Neural cell (in vitro differentiated cells): ENCODE measurements at regions not wholly inside any gene's neighbourhood (a gene's known extent, or its start where the extent isn't known, plus 50 kb on each side); places are given as distances from the start of the nearest gene placed in this dataset.

ENCODE experiments used
- CTCF ChIP-seq: fragments of 450-650 bp; IDR thresholded peaks from 2 replicates; pipeline ENCODE4 v1.5.1; 2014; ENCODE audit warnings: antibody characterized with exemption, mild to moderate bottlenecking, moderate library complexity; ENCODE audit not compliant: poor library complexity, severe bottlenecking
- EZH2 ChIP-seq: fragments of 200-600, 300-800 bp; shearing (Covaris generic), sonication (generic); IDR thresholded peaks from 2 replicates; pipeline ENCODE4 v1.6.1; 2014; ENCODE audit warnings: antibody characterized with exemption, low read length, borderline replicate concordance, mild to moderate bottlenecking; ENCODE audit not compliant: insufficient read depth, poor library complexity, severe bottlenecking
- POLR2AphosphoS5 ChIP-seq: IDR thresholded peaks from 2 replicates; pipeline ENCODE4 v1.6.1; 2012
- RAD21 ChIP-seq: fragments of 450-650 bp; conservative IDR thresholded peaks from 2 replicates; pipeline ENCODE4 v1.6.1; 2014; ENCODE audit warnings: antibody characterized with exemption, mild to moderate bottlenecking, moderate library complexity
- REST ChIP-seq: IDR thresholded peaks from 2 replicates; pipeline ENCODE4 v1.6.1; 2012; ENCODE audit warnings: borderline replicate concordance
- SMC3 ChIP-seq: fragments of 450-650 bp; conservative IDR thresholded peaks from 2 replicates; pipeline ENCODE4 v1.6.1; 2014; ENCODE audit warnings: antibody characterized with exemption, mild to moderate bottlenecking, moderate library complexity; ENCODE audit not compliant: poor library complexity
- TAF1 ChIP-seq: IDR thresholded peaks from 2 replicates; pipeline ENCODE4 v1.6.1; 2012; ENCODE audit warnings: low read depth

DNA sequence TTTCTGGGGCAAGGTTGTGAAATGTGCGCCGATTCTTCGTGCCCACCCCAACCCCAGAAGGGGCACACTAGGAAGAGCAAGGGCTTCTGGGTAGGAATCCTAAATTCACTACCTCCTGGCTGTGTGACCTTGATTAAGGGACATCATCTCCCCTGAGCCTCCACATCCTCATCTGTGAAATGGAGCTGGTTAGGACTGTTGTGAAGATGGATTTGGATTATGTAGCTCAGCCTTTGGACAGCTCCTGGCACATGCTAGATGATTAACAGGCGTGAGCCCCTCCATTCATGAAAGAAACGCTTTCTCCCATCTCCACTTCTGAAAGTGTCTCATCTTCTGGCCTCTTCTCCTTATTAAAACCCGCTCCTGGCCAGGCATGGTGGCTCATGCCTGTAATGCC lies 65.3 kb upstream of the TMEM97 start:
- TF ChIP-seq SMC3 (no peak), CTCF (no peak), EZH2 (no peak), TAF1 (no peak), RAD21 (no peak), POLR2AphosphoS5 (no peak), REST (no peak)
